SK-N-SH (cell line): ENCODE measurements at regions not wholly inside any gene's neighbourhood (a gene's known extent, or its start where the extent isn't known, plus 50 kb on each side); places are given as distances from the start of the nearest gene placed in this dataset.

Experiments used
- CHD2 ChIP-seq: fragments of 150-350 bp; IDR thresholded peaks from 2 replicates; pipeline ENCODE4 v1.6.1; 2018; ENCODE audit warnings: low read length; ENCODE audit not compliant: partially characterized antibody
- ELF1 ChIP-seq: IDR thresholded peaks from 2 replicates; pipeline ENCODE4 v1.4.0; 2012
- EP300 ChIP-seq, 2 experiments: IDR thresholded peaks; 2 replicates each; pipeline versions ENCODE4 v1.4.0 to v1.6.1; 2012; ENCODE audit warnings: borderline replicate concordance in 1 of 2, low read depth in 1 of 2, low read length in 1 of 2
- EZH2phosphoT487 ChIP-seq: fragments of 200-600 bp; sonication (generic); IDR thresholded peaks from 2 replicates; pipeline ENCODE4 v1.6.1; 2017; ENCODE audit warnings: low read depth, mixed run types, mild to moderate bottlenecking, antibody characterized with exemption, moderate library complexity, borderline replicate concordance
- GABPA ChIP-seq: IDR thresholded peaks from 2 replicates; pipeline ENCODE4 v1.4.0; 2012; ENCODE audit warnings: low read depth, mild to moderate bottlenecking
- NRF1 ChIP-seq: IDR thresholded peaks from 2 replicates; pipeline ENCODE4 v1.6.1; 2012; ENCODE audit warnings: low read depth, mild to moderate bottlenecking, low read length
- POLR2AphosphoS5 ChIP-seq: IDR thresholded peaks from 2 replicates; pipeline ENCODE4 v1.6.1; 2012; ENCODE audit warnings: low read depth, low read length
- RAD21 ChIP-seq: IDR thresholded peaks from 2 replicates; pipeline ENCODE4 v1.6.1; 2012; ENCODE audit warnings: mild to moderate bottlenecking, low read length
- TF ChIP-seq, protein P1 (sequence below): fragments of 200-600 bp; sonication (generic); IDR thresholded peaks from 2 replicates; pipeline ENCODE4 v1.6.1; 2017; ENCODE audit warnings: antibody characterized with exemption, mild to moderate bottlenecking, moderate library complexity

DNA sequence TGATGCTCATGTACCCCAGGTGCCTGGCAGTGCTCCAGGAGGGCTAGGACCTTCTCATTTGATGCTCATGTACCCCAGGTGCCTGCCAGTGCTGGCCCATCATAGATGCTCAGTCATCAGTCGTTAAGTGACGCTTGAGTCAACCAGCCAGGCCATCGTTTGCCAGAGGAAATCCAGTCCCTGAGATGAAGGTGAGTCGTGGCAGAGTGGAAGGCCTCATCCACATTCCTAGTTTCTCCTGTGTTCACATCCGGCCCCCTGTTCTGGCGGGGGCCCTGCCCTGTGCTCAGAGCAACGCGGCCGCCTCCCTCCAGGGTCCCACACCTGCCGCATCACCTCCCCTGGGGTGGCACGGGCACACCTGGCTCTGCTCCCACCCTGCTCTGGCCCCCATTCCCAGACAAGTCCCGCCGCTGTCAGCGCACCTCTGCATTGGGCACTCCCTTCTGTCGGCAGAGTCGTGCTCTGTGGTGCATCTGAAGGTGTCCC, 279.9 kb downstream of the BRD1 start:
- no peak for TF ChIP-seq NRF1
- no peak for TF ChIP-seq EZH2phosphoT487
- TF ChIP-seq, protein P1, sequence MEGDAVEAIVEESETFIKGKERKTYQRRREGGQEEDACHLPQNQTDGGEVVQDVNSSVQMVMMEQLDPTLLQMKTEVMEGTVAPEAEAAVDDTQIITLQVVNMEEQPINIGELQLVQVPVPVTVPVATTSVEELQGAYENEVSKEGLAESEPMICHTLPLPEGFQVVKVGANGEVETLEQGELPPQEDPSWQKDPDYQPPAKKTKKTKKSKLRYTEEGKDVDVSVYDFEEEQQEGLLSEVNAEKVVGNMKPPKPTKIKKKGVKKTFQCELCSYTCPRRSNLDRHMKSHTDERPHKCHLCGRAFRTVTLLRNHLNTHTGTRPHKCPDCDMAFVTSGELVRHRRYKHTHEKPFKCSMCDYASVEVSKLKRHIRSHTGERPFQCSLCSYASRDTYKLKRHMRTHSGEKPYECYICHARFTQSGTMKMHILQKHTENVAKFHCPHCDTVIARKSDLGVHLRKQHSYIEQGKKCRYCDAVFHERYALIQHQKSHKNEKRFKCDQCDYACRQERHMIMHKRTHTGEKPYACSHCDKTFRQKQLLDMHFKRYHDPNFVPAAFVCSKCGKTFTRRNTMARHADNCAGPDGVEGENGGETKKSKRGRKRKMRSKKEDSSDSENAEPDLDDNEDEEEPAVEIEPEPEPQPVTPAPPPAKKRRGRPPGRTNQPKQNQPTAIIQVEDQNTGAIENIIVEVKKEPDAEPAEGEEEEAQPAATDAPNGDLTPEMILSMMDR = no peak
- no peak for TF ChIP-seq POLR2AphosphoS5
- TF ChIP-seq CHD2 = no peak
- TF ChIP-seq GABPA = no peak
- TF ChIP-seq ELF1 = no peak
- no peak for TF ChIP-seq EP300 (IDR thresholded peaks at IDR 0.05; ENCODE audit: borderline replicate concordance in 1 of 2, low read depth in 1 of 2, low read length in 1 of 2)
- TF ChIP-seq RAD21 = no peak
